ENCODE measurements at regions not wholly inside any gene's neighbourhood (a gene's known extent, or its start where the extent isn't known, plus 50 kb on each side); places are given as distances from the start of the nearest gene placed in this dataset.

DNA sequence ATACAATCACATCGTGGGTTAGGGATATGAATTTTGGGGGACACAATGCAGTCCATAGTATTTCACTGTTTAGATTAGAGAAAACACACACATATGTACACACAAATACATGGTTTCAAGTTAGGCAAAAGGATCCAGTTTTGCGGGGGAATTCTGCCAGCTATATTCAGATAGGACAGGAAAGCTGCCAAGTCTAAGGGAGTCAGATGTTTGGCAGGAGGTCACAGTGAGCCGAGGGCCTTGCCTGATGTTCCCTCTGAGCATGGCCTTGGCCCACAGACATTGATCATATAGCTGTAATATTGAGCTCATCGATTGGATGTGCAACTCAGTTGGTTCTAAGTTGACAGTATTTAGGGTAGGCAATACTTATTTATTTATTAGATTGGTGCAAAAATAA, 122.8 kb downstream of the ADRA2A start:
- no peaks in the 10 kb centered on the region for H3K4me1 ChIP-seq
- H3K27ac ChIP-seq, result no peak overlapping the region
- ChIA-PET CTCF (interaction anchor here (1.4 kb wide), 1 partner anchor 11 kb away, joined by 6 read pairs; no protein-coding TSS in a partner anchor), POLR2A (no interaction called here)
- no peak overlapping the region for H3K4me2 ChIP-seq
- FAIRE-seq, result no peak
- no peak for ATAC-seq
- DNase-seq (ENCODE audit: low read depth in 1 of 2, low spot score in 1 of 2), result no peak
- no peak overlapping the region for H3K4me3 ChIP-seq
- no peaks in the 10 kb centered on the region for H3K9me3 ChIP-seq
- TF ChIP-seq ZNF302 (CRISPR knock-in tag; IDR thresholded peaks at IDR 0.05) (no peak), CBX2 (IDR thresholded peaks at IDR 0.05; ENCODE audit: borderline replicate concordance, low read depth) (no peak), BCL3 (IDR thresholded peaks at IDR 0.05) (no peak), TP53 (CRISPR knock-in tag; IDR thresholded peaks at IDR 0.05) (no peak), SREBF2 (IDR thresholded peaks at IDR 0.05) (no peak), HMGXB4 (CRISPR knock-in tag; IDR thresholded peaks at IDR 0.05; ENCODE audit: borderline replicate concordance) (no peak), RNF2 (IDR thresholded peaks at IDR 0.05; ENCODE audit: borderline replicate concordance, low read depth) (no peak), HDAC2 (IDR thresholded peaks at IDR 0.05) (no peak), POLR2AphosphoS2 (conservative IDR thresholded peaks at IDR 0.05; ENCODE audit: low read length) (no peak), RARB (CRISPR knock-in tag; IDR thresholded peaks at IDR 0.05) (no peak), TFCP2L1 (CRISPR knock-in tag; IDR thresholded peaks at IDR 0.05) (no peak)
- TF ChIP-seq, protein P1, sequence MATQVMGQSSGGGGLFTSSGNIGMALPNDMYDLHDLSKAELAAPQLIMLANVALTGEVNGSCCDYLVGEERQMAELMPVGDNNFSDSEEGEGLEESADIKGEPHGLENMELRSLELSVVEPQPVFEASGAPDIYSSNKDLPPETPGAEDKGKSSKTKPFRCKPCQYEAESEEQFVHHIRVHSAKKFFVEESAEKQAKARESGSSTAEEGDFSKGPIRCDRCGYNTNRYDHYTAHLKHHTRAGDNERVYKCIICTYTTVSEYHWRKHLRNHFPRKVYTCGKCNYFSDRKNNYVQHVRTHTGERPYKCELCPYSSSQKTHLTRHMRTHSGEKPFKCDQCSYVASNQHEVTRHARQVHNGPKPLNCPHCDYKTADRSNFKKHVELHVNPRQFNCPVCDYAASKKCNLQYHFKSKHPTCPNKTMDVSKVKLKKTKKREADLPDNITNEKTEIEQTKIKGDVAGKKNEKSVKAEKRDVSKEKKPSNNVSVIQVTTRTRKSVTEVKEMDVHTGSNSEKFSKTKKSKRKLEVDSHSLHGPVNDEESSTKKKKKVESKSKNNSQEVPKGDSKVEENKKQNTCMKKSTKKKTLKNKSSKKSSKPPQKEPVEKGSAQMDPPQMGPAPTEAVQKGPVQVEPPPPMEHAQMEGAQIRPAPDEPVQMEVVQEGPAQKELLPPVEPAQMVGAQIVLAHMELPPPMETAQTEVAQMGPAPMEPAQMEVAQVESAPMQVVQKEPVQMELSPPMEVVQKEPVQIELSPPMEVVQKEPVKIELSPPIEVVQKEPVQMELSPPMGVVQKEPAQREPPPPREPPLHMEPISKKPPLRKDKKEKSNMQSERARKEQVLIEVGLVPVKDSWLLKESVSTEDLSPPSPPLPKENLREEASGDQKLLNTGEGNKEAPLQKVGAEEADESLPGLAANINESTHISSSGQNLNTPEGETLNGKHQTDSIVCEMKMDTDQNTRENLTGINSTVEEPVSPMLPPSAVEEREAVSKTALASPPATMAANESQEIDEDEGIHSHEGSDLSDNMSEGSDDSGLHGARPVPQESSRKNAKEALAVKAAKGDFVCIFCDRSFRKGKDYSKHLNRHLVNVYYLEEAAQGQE (IDR thresholded peaks at IDR 0.05), result no peak
- 22% methylated on average over 4 of the region's 4 CpGs for WGBS (ENCODE audit: missing lambda C conversion rate)

GRCh38 chr10:111200505-111201186, 123.8 kb downstream of the ADRA2A start:
- Histone ChIP-seq H3K9me3 (no peaks in the 10 kb centered on the region), H3K4me1 (no peaks in the 10 kb centered on the region), H3K4me2 (no peak overlapping the region), H3K27ac (no peak overlapping the region), H3K4me3 (no peak overlapping the region)
- ATAC-seq (no peak), FAIRE-seq (no peak), DNase-seq (ENCODE audit: low read depth in 1 of 2, low spot score in 1 of 2) (no peak)
- ChIA-PET POLR2A (no interaction called here), CTCF (interaction anchor here (0.8 to 1.4 kb wide), 2 partner anchors 10 to 24 kb away, joined by 3 to 6 read pairs; no protein-coding TSS in a partner anchor)
- 27% methylated on average over 3 of the region's 3 CpGs for WGBS (ENCODE audit: missing lambda C conversion rate)
- TF ChIP-seq ESRRA (IDR thresholded peaks at IDR 0.05; ENCODE audit: borderline replicate concordance, low read length) (no peak), FOSL2 (IDR thresholded peaks at IDR 0.05) (no peak), FOSL2 (CRISPR knock-in tag; IDR thresholded peaks at IDR 0.05) (no peak), MAZ (IDR thresholded peaks at IDR 0.05; ENCODE audit: borderline replicate concordance, low read depth, low read length) (no peak), ZSCAN20 (CRISPR knock-in tag; IDR thresholded peaks at IDR 0.05) (no peak), EHF (CRISPR knock-in tag; IDR thresholded peaks at IDR 0.05) (no peak), HDAC2 (IDR thresholded peaks at IDR 0.05) (no peak), ZNF302 (CRISPR knock-in tag; IDR thresholded peaks at IDR 0.05) (no peak), JUN (IDR thresholded peaks at IDR 0.05) (no peak), MAFK (IDR thresholded peaks at IDR 0.05; ENCODE audit: partially characterized antibody) (no peak), HOXA7 (CRISPR knock-in tag; IDR thresholded peaks at IDR 0.05) (no peak), JUNB (IDR thresholded peaks at IDR 0.05) (no peak), HEYL (CRISPR knock-in tag; IDR thresholded peaks at IDR 0.05) (no peak)
